GM21515 (cell line): ENCODE measurements at regions not wholly inside any gene's neighbourhood (a gene's known extent, or its start where the extent isn't known, plus 50 kb on each side); places are given as distances from the start of the nearest gene placed in this dataset.
A peak's percentile ranks its signal among the peaks of the same experiment; 100 is the strongest.

ENCODE experiments used
- ATAC-seq: cut with Tn5 transposase; IDR thresholded peaks from one replicate; pipeline ENCODE4 v1.9.1; 2021; ENCODE audit not compliant: unreplicated experiment

DNA sequence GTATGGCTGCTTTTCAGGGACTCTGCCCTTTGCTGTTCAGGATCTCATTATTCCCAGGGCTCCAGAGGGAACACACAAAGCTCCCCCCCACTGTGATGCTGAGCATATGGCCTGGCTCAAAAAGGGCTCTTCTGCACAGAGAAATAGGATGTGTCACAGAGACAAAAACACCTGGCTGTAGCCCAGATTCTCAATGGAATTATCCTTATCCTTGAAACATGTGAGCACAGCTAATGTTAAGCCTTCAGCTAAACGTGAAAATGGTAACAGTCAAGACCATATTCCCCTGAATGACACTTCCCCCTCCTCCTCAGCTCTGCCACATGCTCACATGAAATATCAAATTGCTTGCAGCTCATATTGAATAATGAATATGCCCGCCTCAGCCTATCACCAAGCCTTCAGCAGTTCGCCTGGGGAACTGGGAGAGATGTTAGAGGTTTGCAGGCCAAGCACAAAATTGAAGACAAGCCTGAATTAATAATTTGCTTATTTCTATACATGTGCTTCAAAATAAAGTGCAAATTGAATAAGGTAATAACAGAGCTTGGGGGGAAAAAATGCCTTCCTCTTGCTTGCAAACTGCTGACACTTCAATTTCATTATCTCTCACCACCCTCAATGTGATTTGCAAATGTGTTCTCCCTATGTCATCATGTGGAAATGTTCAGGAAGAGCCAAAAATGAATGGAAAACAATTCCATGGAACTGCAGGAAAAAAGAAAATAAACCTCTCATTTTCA lies 181.0 kb upstream of the HNRNPA3 start:
- no peak for ATAC-seq

DNA sequence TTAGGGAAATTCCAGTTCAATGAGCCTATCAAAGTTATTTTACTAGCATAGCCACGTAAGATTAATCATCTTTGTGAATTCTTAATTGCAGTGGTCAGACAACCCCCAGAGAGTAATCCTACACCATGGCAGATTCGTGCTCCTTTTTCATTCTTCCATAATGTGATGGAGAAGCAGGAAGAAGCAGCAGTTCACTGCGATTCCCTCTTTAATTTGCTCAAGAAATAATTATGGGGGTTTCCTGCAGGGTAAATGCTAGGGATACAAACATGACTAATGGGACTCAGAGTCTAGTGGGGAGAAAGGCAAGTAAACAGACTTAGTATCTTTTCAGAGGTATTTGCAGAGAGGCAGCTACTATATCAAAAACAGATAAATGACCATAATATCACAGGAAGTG lies 175.8 kb upstream of the HNRNPA3 start:
- no peak for ATAC-seq

DNA sequence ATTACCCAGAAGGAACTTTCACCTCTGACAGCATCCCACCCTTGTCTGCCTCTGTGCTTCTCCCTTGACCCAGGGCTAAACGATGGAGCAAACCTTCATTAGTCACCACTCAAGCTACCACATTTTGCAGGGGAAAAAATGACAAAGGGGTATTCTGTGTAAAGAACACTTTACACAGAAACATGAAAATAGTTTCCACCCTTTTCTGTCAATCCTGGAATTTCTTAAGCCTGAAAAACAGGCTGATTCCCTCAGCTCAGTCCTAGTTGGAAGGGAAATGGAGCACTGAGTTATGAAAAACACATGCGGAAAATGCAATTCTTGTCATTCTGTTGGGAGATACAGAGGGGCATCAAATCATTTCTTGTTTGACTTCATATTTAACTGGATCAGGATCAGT lies 175.0 kb upstream of the HNRNPA3 start:
- ATAC-seq, result no peak

DNA sequence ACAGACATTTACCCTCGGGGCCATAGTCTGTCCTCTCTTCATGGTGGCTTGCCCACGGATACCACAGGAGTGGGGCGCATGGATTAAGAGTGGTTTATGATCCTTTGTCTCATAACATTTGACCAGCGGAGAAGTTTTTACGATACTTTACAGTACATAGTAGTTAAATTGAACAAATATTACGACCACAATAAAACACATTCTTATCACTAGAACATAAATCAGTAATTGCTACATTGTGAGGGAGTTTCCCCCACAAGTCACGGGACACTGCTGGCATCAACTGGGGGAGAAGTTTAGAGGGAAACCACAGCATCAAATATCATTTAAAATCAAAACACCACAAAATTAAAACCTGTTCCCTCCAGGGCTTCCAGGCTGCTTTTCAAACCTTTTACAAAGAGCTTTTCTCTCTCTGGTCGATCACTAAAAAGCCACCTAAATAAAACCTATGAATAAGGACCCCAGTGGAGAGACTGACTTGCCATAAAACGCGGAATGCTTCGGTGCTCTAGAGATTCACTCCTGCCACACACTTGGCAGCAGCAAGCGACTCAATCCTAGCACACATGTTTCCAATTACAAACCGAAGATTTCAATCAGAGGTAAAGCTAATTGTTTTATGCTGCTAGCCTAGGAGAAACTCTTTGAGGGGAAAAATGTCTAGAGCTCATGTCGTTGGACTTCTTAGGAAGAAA lies 173.7 kb upstream of the HNRNPA3 start:
- ATAC-seq, result no peak

DNA sequence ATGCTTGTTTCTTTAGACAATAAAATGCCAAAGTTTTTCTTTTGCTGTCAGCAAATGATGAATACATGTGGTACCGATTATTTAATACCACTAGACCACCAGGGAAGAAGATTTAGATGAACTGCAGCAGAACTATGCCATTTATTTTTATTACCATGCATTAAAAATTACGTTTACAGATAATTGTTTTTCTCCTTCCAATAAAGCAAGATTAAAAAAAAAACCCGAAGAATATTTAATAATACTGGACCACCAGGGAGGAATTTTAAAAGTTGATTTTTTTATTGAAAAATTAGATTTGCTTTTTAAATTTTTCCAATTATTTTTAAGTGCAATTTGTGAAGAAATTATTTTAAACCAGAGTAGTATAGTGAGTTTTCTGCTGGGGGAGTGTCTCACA lies 170.3 kb upstream of the HNRNPA3 start:
- ATAC-seq, result no peak

- no peak for ATAC-seq
These were observed 167.9 kb upstream of the HNRNPA3 start for GRCh38 chr2:177044671-177045070.

DNA sequence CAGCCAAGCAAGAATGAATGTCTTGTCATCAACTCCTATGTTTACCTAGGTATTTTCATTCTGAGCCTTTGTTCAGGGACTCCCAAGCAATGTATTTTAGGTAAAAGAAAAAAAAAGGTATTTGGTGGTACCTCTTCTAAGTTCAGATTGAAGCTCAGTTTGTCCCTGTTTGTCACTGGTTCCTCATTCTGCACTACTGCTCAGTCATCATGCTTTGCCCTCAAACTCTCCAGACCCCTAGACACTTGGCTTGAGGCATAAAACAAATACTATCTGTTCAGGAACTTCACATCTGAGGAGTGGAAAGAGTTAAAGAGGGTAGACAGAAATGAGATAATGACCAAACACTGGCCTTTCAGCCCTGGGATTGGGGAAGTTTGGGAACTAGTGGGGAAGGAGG lies 163.6 kb upstream of the HNRNPA3 start:
- ATAC-seq, result no peak

GRCh38 chr2:177051278-177051677 lies 161.3 kb upstream of the HNRNPA3 start:
- ATAC-seq, result no peak

GRCh38 chr2:177052471-177052870 lies 160.1 kb upstream of the HNRNPA3 start:
- ATAC-seq, result no peak

GRCh38 chr2:177053038-177053437 lies 159.6 kb upstream of the HNRNPA3 start:
- ATAC-seq, result no peak

DNA sequence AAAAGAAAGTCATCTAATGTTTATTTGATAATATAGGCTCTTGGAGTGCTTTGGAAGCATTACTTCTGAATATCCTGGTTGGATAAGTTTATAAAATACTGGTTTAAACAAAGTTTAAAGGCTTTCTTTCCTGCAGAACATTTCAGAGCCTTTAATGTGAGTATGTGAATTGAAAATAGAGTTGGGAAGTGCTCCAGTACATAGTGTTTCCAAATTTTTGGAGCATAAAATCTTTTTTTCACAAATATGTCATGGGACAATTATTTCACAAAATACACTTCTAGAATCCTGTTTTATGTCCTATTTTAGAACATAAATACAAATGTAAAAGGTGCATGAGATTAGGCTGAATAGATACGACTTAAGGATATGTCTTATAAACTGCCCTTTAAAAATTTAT lies 158.9 kb upstream of the HNRNPA3 start:
- ATAC-seq, result no peak

DNA sequence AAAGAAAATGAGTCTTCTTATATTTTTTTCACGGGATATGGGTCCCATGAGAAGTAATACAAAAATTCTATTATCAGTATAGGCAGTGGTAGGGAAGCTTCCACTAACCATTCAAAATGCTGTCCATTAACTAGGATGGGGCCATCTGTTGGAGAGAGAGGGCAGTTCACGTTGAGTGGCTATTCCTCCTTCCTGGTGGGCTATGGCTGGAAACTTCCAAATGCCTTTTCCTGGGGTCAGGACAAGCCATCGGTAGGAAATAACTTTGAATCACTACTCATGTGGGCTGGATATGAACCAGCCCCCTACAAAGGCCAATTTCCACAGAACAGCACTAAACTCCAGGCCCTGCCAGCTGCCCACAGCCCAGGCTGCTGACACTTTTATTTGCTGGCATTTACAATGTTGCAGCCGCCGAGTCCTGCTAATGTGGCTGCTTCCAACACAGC lies 156.1 kb upstream of the HNRNPA3 start:
- ATAC-seq, result no peak

GRCh38 chr2:177058747-177059146 lies 153.8 kb upstream of the HNRNPA3 start:
- ATAC-seq, result peak; percentile 74

GRCh38 chr2:177059293-177059692 lies 153.3 kb upstream of the HNRNPA3 start:
- no peak for ATAC-seq

DNA sequence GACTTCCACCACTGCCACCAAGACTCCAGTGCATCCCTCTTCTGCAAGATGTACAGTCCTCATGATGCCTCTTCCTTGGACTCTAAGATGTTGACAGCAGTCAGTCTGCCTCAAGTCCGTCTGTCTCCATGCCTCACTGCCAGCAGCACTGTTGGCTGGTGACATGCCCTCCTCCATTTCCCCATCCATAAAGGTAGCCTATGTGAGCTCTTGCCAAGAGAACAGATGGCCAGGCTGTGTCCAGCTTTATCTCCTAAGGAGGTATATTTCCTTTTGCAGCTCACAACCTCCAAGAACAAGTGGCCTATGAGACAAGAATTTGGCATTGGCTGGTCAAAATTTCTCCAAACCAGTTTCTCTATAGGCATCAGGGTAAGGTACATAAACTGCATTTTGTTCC lies 149.3 kb upstream of the HNRNPA3 start:
- ATAC-seq, result no peak

- no peak for ATAC-seq
These were observed 148.2 kb upstream of the HNRNPA3 start for GRCh38 chr2:177064422-177064821.

DNA sequence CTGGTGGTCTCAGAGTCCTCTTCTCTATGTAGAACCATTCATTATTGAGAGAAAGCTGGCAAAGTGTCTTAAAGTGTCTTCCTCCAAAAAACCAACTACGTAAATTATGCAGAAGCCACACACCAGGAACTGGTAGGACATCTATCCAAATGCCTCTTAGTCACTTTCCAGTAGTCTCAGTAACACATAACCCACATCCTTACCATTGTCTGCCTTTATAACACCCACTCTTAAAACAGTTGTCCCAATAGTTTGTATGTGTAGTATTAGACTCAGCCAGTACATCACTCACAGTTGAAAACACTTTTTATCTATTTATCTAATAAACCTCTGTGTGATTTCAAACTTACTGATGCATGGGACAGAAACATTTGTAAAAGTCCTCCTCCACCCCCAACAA lies 143.6 kb upstream of the HNRNPA3 start:
- no peak for ATAC-seq

DNA sequence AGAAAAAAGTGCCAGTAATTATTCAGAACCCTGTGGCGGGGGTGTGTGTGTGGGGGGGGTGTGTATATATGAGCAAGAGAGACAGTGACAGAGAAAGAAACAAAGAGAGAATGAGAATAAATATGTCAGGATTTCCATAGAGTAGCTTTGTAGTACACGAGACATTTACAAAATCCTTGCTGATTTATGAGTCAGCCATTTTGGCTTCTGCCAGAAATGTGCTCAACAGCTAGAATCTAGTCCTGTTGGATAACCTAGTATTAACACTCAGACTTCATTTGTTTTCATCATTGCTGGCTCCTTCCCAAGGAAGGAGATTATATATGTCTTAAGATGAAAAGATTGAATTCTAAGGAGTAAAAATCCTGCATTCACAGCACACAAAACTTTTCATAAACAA lies 140.5 kb upstream of the HNRNPA3 start:
- ATAC-seq, result no peak

GRCh38 chr2:177073611-177074010 lies 139.0 kb upstream of the HNRNPA3 start:
- ATAC-seq, result no peak

GRCh38 chr2:177074099-177074710 lies 138.4 kb upstream of the HNRNPA3 start:
- ATAC-seq, result no peak

DNA sequence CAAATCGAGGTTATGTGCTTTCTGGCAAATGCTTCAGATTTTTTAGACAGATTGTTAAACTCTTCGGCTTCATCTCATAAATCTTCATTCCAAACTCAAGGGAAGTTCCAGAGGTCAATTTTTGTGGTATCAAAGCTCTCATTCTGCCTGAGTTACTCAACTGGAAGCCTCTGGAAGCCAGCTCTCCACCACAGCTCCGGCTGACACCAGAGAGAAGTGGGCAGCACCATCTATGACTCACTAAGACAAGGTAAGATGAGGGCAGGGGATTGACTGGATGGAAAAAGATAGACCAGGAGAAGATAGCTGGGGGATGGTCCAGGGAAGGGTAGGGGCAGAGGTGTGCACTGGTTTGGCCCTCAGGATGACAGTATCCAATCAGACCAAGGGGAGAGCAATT lies 137.3 kb upstream of the HNRNPA3 start:
- ATAC-seq, result no peak

DNA sequence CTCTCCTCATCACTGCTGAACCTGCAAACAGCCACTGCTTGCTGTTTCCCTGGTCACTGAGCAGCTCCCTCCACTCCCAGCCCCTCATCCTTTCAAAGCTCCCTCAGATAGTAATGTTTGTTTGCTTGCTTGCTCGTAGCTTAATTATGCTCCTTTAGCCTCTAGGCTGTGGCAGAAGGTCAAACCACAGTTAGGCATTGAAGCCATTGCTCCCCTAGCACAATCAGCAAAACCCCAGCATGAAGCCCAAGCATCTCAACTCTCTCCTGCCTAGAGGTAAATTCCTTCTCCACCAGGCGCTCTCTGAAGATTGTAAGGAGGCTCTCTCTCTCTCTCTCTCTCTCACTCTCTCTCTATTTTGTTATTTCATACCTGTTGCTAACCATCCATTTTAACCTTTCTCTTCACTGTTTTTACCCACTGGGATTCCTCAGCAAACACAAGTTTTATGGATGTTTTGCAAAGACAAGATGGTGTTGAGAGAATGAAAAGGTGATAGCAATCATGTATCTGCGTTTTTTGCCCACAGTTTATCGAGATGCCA lies 135.9 kb upstream of the HNRNPA3 start:
- no peak for ATAC-seq
